Lung microvascular endothelial cell (primary cell): ENCODE measurements at regions not wholly inside any gene's neighbourhood (a gene's known extent, or its start where the extent isn't known, plus 50 kb on each side); places are given as distances from the start of the nearest gene placed in this dataset.

ENCODE experiments used
- DNase-seq, 2 donors: peaks; one replicate each; pipeline versions ENCODE4 v3.0.0 to v3.0.0-alpha.2; 2010; ENCODE audit warnings: low read depth in 2 of 2

- peak; percentile 40 to 48 for DNase-seq
Measured at GRCh38 chr9:16154521-16155078, 601.8 kb downstream of the CCDC171 start.

GRCh38 chr9:16155878-16156277 is 603.0 kb downstream of the CCDC171 start:
- DNase-seq: no peak

GRCh38 chr9:16157216-16157615 is 604.4 kb downstream of the CCDC171 start:
- DNase-seq: no peak

- no peak for DNase-seq
Measured at GRCh38 chr9:16157651-16158050, 604.8 kb downstream of the CCDC171 start.

GRCh38 chr9:16158093-16158492 is 605.2 kb downstream of the CCDC171 start:
- DNase-seq: no peak

- DNase-seq: no peak
Measured at GRCh38 chr9:16161483-16161882, 608.6 kb downstream of the CCDC171 start.

- DNase-seq: no peak
Measured at GRCh38 chr9:16170119-16170518, 617.3 kb downstream of the CCDC171 start.

GRCh38 chr9:16171911-16172310 is 619.1 kb downstream of the CCDC171 start:
- DNase-seq: no peak

- no peak for DNase-seq
Measured at GRCh38 chr9:16172796-16173195, 620.0 kb downstream of the CCDC171 start.

GRCh38 chr9:16174915-16175314 is 622.1 kb downstream of the CCDC171 start:
- no peak for DNase-seq

- no peak for DNase-seq
Measured at GRCh38 chr9:16175461-16175860, 622.6 kb downstream of the CCDC171 start.

- no peak for DNase-seq
Measured at GRCh38 chr9:16178294-16178693, 625.5 kb downstream of the CCDC171 start.

- DNase-seq: no peak
Measured at GRCh38 chr9:16179566-16179965, 626.7 kb downstream of the CCDC171 start.

- DNase-seq: no peak
Measured at GRCh38 chr9:16180091-16180490, 627.2 kb downstream of the CCDC171 start.

GRCh38 chr9:16180546-16180945 is 627.7 kb downstream of the CCDC171 start:
- DNase-seq: no peak

GRCh38 chr9:16181539-16181938 is 628.7 kb downstream of the CCDC171 start:
- no peak for DNase-seq

GRCh38 chr9:16182784-16183183 is 629.9 kb downstream of the CCDC171 start:
- no peak for DNase-seq

- no peak for DNase-seq
Measured at GRCh38 chr9:16184964-16185646, 632.3 kb downstream of the CCDC171 start.

GRCh38 chr9:16191191-16191590 is 638.3 kb downstream of the CCDC171 start:
- DNase-seq: no peak

- peak; percentile 64 to 67 for DNase-seq
Measured at GRCh38 chr9:16191691-16192402, 639.0 kb downstream of the CCDC171 start.

- no peak for DNase-seq
Measured at GRCh38 chr9:16192403-16193017, 639.7 kb downstream of the CCDC171 start.

- DNase-seq: no peak
Measured at GRCh38 chr9:16193066-16193465, 640.2 kb downstream of the CCDC171 start.
